Activated CD4-positive, alpha-beta T cell treated with anti-CD3 and anti-CD28 coated beads, Interleukin-2, Interleukin-6, amounts not matched to agents 100 ng/mL and 50 ng/mL, durations not matched to agents 16 hours and 8 hours (primary cell): ENCODE measurements at regions not wholly inside any gene's neighbourhood (a gene's known extent, or its start where the extent isn't known, plus 50 kb on each side); places are given as distances from the start of the nearest gene placed in this dataset.
"Not testable (repeated sequence)": the region's sequence is repeated elsewhere in the genome, so short reads cannot be mapped to it uniquely, and the experiment has no call there.

ENCODE experiments used
- DNase-seq: peaks from one replicate; pipeline ENCODE4 v3.0.0-alpha.2; 2020

- no peak for DNase-seq
Observed at GRCh38 chrX:128754130-128754529, 701.9 kb upstream of the ACTRT1 start.

DNA sequence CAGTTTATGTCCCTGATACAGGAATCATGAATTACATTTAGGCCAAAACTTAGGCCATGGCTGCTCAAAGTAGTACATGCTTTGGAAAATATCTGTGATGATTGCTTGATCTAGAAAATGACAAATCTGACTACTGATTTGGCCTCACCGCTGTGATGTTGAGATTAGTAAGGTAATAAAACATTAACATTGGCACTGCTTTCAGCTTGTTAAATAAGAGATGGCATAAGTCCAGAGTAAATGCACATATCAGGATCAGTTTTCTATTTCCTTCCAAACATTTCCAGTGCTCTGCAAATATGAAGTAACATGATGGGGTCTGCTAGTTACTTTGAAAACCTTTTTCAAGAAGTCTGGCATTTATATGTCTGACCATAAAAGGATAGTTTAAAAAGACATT, 687.3 kb upstream of the ACTRT1 start:
- DNase-seq: no peak

- no peak for DNase-seq
Observed at GRCh38 chrX:128728943-128729342, 676.7 kb upstream of the ACTRT1 start.

DNA sequence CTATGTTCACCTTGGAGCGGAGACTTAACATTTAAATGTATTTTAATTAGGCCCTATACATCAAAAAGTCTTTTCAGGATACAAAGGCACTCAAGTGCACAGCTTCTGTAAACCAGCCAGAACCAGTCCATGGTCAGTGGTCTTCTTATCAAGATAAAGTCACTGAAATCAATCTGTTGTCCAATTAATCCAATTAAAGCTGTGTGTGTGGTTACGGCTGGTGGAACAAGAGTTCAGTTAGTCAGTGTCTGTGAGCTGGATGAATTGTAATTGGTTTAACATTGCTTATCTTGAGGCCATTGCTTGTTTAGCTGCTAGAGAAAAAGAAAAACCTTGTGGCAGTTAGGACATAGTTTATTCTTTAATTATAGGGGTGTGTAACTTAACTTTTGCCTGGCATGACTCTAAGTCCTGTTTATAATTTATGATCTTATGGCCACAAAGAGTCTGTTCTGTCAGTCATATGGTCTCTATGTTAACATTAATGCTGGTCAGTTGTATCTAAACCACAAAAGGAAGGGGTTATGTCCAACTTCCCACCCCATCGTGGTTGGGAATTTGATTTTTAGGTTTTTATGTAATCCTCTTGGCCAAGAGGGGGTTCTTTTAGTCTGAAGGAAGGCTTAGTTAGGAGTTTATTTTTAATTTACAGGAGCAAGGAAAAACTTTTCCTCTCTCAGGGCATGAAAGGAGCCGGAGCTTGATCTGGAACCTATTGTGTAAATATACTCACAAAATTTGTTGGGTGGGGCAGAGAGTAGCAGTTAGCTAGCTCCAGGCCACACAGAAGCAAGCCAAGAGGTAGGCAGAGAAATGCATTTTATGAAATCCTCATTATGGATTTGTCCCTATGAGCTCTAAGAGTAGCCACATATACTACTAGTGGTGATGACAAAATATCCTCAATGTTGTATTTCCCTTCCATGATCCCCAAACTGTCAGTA, 665.7 kb upstream of the ACTRT1 start:
- no peak for DNase-seq

DNA sequence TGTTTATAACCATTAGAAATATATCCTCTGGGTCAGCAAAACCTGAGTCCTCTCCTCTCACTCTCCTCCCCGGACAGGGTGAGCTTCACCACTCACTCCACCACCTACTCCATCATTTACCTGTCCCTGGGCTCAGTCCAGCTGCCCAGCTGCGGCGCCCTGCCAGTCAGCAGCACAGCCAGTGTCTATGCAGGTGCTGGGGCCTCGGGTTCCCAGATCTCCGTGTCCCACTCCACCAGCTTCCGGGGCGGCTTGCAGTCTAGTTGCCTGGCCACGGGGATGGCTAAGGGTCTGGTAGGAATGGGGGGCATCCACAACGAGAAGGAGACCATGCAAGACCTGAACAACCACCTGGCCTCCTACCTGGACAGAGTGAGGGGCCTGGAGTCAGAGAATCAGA, 662.2 kb upstream of the ACTRT1 start:
- no peak for DNase-seq

- DNase-seq: no peak
Observed at GRCh38 chrX:128699716-128700285, 647.6 kb upstream of the ACTRT1 start.

DNA sequence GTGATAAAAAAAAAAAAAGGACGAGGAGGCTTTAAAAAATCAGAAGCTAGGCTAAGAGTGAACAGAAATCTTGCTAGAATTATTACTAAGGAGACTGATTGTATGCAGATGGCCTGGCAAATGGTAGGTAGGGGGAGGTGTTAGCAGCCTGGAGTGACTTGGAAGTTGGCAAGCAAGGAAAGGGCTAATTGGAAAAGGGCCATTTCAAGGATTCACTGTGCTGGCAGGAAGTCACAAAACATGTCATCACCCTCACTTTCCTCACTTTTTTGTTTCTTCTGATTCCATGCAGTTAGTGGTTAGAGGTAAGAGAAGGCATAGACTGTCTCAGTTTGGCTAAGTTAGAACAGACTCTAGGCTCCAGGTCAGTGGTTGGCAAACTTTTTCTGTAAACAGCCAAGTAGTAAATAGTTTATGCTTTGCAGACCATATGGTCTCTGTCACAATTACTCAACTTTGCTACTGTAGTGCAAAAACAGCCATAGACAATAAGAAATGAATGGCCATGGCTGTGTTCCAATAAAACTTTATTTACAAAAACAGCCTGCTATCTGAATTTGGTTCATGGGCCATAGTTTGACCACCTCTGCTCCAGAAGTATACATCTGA, 646.5 kb upstream of the ACTRT1 start:
- DNase-seq: no peak

DNA sequence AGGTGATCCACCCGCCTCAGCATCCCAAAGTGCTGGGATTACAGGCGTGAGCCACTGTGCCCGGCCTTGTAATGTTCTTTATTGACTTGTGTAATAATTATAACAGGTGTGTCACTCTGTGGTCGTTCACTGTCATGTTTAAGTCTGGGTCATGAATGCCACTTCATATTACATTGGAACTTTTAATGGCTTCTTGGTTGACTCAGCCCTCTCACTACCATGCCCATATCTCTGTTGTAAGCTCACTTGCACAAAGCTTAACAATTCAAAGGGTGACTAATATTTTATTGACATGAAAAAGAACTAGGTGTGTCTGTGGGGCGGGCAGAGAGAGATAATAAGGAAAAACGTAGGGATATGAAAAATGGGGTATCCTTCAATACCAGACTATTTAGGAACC, 639.7 kb upstream of the ACTRT1 start:
- DNase-seq: no peak

DNA sequence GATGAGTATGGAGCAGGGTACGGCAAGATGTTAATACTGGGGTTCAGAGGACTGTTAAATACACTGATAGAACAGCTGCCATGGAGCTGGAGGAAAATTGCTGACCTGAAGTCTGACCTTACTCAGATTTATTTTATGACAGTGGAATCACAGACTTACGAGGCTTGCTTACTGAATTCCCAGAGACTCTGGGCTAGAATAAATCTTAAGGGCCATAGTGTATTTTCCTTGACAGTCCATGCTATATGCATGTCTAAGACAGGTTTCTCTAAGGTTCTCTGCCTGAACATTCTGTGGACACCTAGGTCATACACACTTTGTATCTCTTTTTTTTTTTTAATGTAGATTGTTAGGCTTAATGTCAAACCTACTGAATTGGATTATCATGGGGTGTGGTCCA, 633.2 kb upstream of the ACTRT1 start:
- DNase-seq: no peak

DNA sequence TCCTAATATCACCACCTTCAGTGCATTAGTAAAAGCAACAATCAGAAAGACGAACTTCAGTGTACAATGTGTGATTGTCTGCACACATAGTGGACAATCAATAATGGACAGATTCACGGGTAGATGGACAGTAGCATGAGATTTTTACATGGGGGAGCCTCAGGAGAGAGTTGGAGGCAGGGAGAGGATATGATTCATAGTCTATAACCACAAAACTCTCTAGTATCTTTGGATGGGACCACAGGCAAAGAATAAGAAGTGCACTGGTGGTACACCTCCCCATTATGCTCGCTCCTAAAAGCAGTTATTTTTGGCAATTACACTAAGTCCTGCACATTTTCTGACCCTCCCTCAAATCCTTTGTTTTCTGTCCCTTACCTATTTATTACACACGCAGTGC, 624.4 kb upstream of the ACTRT1 start:
- DNase-seq: no peak

DNA sequence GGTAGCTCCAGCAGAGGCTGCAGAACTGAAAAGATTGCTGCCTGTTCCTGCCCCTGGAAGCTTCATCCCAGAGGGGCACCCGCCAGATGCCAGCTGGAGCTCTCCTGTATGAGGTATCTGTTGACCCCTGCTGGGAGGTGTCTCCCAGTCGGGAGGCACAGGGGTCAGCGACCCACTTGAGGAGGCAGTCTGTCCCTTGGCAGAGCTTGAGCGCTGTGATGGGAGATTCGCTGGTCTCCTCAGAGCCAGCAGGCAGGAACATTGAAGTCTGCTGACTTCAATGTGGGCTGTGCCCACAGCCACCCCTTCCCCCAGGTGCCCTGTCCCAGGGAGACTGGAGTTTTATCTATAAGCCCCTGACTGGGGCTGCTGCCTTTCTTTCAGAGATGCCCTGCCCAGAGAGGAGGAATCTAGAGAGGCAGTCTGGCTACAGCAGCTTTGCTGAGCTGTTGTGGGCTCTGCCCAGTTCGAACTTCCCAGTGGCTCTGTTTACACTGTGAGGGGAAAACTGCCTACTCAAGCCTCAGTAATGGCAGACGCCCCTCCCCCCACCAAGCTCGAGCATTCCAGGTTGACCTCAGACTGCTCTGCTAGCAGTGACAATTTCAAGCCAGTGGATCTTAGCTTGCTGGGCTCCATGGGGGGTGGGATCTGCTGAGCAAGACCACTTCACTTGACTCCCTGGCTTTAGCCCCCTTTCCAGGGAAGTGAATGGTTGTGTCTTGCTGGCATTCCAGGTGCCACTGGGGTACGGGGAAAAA, 622.3 kb upstream of the ACTRT1 start:
- not testable (repeated sequence) for DNase-seq

DNA sequence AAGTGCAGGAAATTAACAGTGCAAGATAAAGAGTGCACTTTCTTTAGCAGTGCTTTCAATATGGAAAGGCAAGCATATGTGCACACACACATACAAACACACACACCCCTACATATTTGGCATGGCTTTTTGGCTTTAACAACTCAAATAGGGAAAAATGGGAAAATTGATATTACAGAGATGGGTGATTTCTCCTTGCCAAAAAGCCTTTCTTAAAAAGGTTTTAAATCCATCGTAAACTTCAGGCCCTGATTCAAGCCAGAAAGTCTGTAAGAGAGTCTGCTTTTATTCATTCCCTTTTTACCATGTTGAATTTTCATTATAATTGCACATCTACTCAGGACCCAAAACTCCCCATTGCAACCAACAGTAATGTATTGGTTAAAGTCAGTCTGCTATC, 612.0 kb upstream of the ACTRT1 start:
- no peak for DNase-seq

DNA sequence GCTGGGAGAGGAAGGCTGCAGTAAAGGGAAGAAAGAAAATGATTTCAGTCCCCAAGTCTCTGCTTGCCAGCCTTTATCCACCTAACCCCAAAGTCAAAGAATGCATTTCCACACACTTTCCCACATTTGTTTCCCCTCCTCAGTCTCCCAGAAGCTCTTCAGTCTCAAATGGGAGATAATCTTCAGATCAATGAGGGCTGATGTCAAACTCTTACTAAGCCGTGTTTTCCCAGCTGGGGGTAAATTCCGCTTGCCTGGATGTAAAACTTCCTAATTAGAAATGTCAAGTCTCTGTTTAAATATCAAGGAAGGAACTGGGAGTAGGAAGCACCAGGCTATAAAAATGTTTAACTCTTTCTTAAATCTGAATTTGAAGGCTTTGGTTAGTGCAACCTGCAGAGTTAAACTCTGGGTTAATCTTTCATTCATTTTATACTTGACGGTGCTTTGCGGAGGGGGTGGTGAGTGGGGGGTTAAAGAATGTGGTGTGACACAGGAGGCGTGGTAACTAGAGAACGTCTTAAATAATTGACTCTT, 601.4 kb upstream of the ACTRT1 start:
- no peak for DNase-seq

GRCh38 chrX:128650326-128650725, 598.1 kb upstream of the ACTRT1 start:
- no peak for DNase-seq

DNA sequence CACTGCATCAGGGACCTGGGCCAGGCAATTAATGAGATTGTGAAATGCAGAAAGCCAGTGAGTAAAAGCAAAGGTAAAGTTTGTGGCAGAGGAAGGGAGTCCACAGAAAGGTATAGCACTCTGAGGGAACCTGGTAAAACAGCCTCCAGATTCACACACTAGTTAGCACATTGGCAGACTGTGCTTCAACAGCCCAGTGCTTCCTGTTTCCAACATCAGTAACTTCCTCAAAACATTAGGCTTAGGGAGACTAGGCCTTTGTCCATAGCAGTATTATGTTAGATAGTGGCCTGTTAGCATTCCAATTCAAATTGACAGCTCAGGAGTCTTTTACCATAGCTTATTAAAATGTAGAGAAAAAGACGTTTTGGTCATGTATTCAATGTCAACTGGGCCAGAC, 582.6 kb upstream of the ACTRT1 start:
- no peak for DNase-seq

DNA sequence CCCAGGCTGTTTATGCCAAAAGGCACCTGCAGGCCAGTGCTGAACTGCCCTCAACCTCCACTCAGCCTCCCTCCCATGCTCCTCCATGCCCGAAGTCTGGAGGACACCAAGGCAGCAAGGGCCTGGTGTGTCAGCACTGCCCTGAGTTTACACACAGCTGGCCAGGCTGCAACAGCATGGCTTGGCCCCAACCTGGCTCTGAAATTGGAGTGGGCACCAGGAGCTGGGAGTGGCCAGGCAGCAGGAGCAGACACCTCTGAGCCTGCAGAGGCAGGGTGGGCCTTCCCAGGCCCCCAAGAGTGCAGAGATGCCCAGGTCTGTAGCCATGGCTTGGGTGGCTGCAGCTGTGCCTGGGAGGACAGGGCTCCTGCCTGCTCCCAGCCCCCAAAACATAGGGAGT, 571.2 kb upstream of the ACTRT1 start:
- DNase-seq: no peak

- no peak for DNase-seq
Observed at GRCh38 chrX:128622296-128622695, 570.1 kb upstream of the ACTRT1 start.

- DNase-seq: no peak
Observed at GRCh38 chrX:128619490-128619889, 567.3 kb upstream of the ACTRT1 start.

DNA sequence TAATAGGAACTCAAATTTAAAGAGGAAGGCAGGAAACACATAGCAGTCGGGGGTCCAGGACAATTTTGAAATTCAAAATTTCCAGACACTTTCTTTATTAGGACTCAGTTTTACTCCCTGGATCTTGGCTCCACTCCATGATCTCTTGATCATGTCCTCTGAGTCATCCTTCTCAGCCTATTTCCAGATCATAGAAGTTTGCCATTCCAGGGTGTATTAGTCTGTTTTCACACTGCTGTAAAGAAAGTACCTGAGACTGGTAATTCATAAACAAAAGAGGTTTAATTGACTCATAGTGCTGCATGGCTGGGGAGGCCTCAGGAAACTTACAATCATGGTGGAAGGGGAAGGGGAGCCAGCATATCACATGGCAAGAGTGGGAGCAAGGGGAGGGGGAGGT, 564.7 kb upstream of the ACTRT1 start:
- DNase-seq: no peak

GRCh38 chrX:128606817-128607216, 554.6 kb upstream of the ACTRT1 start:
- DNase-seq: not testable (repeated sequence)

DNA sequence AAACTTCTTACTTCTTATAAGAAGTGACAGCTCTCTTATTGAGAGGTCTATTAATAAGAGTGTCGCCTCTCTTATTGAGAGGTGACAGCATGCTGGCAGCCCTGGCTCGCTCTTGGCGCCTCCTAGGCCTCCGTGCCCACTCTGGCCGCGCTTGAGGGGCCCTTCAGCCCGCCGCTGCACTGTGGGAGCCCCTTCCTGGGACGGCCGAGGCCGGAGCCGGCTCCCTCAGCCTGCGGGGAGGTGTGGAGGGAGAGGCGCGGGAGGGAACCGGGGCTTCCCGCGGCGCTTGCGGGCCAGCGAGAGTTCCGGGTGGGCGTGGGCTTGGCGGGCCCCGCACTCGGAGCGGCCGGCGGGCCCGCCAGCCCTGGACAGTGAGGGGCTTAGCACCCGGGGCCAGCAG, 554.2 kb upstream of the ACTRT1 start:
- not testable (repeated sequence) for DNase-seq

DNA sequence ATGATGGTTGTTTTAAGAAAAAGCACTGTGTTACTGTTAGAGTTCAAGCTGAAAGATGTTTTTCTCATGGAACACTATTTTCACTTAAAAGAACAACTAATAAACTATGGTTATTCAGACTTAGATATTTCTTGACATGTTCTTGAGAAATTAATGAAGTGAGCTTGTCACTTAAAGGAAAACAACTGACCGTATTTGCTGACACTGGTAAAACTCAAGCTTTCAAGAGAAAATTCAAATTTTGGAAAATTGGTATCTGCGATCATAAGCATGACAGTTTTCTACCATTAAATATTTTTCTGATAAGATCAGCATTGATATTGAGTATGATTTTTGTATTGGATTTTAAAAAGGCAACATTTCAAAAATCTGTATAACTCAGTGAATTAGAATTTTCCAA, 549.5 kb upstream of the ACTRT1 start:
- no peak for DNase-seq

GRCh38 chrX:128599632-128600031, 547.4 kb upstream of the ACTRT1 start:
- DNase-seq: no peak
